ENCODE measurements at regions not wholly inside any gene's neighbourhood (a gene's known extent, or its start where the extent isn't known, plus 50 kb on each side); places are given as distances from the start of the nearest gene placed in this dataset.
"Not testable (repeated sequence)": the region's sequence is repeated elsewhere in the genome, so short reads cannot be mapped to it uniquely, and the experiment has no call there.

GRCh38 chr22:27253108-27253902 is 548.3 kb downstream of the MN1 start:
- no peak for DNase-seq (ENCODE audit: low read depth)

GRCh38 chr22:27254063-27254462 is 547.5 kb downstream of the MN1 start:
- not testable (repeated sequence) for DNase-seq (ENCODE audit: low read depth)

GRCh38 chr22:27255580-27255979 is 546.0 kb downstream of the MN1 start:
- DNase-seq (ENCODE audit: low read depth), result no peak

GRCh38 chr22:27257987-27258386 is 543.6 kb downstream of the MN1 start:
- no peak for DNase-seq (ENCODE audit: low read depth)

- no peak for DNase-seq (ENCODE audit: low read depth)
These were observed 542.9 kb downstream of the MN1 start for GRCh38 chr22:27258616-27259172.

- DNase-seq (ENCODE audit: low read depth), result no peak
These were observed 542.1 kb downstream of the MN1 start for GRCh38 chr22:27259433-27259832.

GRCh38 chr22:27260087-27260698 is 541.4 kb downstream of the MN1 start:
- no peak for DNase-seq (ENCODE audit: low read depth)

- DNase-seq (ENCODE audit: low read depth), result no peak
These were observed 539.2 kb downstream of the MN1 start for GRCh38 chr22:27262361-27262760.

GRCh38 chr22:27264184-27264583 is 537.4 kb downstream of the MN1 start:
- no peak for DNase-seq (ENCODE audit: low read depth)

GRCh38 chr22:27267145-27267544 is 534.4 kb downstream of the MN1 start:
- no peak for DNase-seq (ENCODE audit: low read depth)

- DNase-seq (ENCODE audit: low read depth), result no peak
These were observed 531.6 kb downstream of the MN1 start for GRCh38 chr22:27269751-27270543.

GRCh38 chr22:27270818-27271510 is 530.6 kb downstream of the MN1 start:
- no peak for DNase-seq (ENCODE audit: low read depth)

GRCh38 chr22:27273436-27273835 is 528.1 kb downstream of the MN1 start:
- no peak for DNase-seq (ENCODE audit: low read depth)

- DNase-seq (ENCODE audit: low read depth), result no peak
These were observed 527.7 kb downstream of the MN1 start for GRCh38 chr22:27273853-27274252.

GRCh38 chr22:27274770-27275449 is 526.6 kb downstream of the MN1 start:
- no peak for DNase-seq (ENCODE audit: low read depth)

GRCh38 chr22:27278946-27279345 is 522.6 kb downstream of the MN1 start:
- no peak for DNase-seq (ENCODE audit: low read depth)

GRCh38 chr22:27283240-27283639 is 518.3 kb downstream of the MN1 start:
- DNase-seq (ENCODE audit: low read depth), result no peak

GRCh38 chr22:27283714-27284113 is 517.8 kb downstream of the MN1 start:
- DNase-seq (ENCODE audit: low read depth), result no peak

- no peak for DNase-seq (ENCODE audit: low read depth)
These were observed 517.2 kb downstream of the MN1 start for GRCh38 chr22:27284324-27284723.

- DNase-seq (ENCODE audit: low read depth), result no peak
These were observed 514.8 kb downstream of the MN1 start for GRCh38 chr22:27286711-27287110.

- no peak for DNase-seq (ENCODE audit: low read depth)
These were observed 508.8 kb downstream of the MN1 start for GRCh38 chr22:27292542-27293299.

Measured in activated gamma-delta T cell treated with anti-CD3 and anti-CD28 coated beads, Interleukin-2, amount 50 U/mL, for 16 hours (primary cell).